HG03108 (cell line): ENCODE measurements at regions not wholly inside any gene's neighbourhood (a gene's known extent, or its start where the extent isn't known, plus 50 kb on each side); places are given as distances from the start of the nearest gene placed in this dataset.

Source experiments
- ATAC-seq: cut with Tn5 transposase; IDR thresholded peaks from one replicate; pipeline ENCODE4 v1.9.1; 2021; ENCODE audit warnings: moderate library complexity; ENCODE audit not compliant: unreplicated experiment

DNA sequence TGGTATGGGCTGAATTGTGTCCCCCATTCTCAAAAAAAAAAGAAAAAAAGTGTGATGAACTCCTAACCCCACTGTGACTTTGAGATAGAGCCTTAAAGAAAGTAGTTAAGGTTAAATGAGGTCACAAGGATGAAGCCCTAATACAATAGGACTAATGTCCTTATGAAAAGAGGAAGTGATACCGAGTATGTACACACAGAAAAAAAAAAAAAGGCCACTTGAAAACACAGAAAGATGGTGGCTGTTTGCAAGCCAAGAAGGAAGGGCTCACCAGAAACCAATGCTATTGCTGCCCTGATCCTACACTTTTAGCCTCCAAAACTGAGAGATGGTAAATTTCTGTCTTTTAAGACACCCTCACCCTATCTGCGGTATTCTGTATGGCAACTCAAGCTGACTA lies 955.6 kb downstream of the PCDH17 start:
- ATAC-seq: peak; percentile 95

DNA sequence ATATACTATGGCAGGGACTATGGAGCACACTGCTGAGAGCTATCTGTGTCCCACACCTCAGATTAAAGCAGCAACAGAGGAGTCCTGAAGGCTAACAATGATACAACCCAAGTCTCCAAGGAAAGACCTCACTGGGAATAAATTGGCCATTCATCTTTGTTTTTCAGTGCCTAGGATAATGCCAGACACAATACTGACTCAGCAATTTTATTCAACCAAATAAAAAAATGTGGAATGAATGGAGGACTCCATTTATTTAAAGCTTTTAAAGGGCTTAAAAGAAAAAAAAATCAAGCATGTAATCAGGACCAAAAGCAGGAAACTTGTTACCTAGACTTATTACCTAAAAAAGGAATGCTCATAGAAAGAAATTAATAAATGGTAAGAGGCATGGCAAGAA lies 960.5 kb downstream of the PCDH17 start:
- ATAC-seq: no peak

GRCh38 chr13:58592786-58593185 lies 961.2 kb downstream of the PCDH17 start:
- ATAC-seq: no peak

- no peak for ATAC-seq
Observed at GRCh38 chr13:58594747-58595600, 963.4 kb downstream of the PCDH17 start.

DNA sequence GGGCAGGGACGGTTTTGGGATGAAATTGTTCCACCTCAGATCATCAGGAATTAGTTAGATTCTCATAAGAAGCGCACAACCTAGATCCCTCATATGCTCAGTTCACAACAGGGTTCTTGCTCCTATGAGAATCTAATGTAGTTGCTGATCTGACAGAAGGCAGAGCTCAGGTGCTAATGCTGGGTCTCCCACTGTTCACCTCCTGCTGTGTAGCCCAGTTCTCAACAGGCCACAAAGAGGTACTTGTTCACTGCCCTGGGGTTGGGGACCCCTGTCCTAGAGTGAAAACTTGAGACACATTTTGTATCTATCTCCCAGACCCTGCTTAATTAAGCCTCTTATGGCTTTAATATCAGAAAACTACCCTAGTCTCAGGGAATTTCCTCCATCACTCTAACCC lies 966.0 kb downstream of the PCDH17 start:
- no peak for ATAC-seq

DNA sequence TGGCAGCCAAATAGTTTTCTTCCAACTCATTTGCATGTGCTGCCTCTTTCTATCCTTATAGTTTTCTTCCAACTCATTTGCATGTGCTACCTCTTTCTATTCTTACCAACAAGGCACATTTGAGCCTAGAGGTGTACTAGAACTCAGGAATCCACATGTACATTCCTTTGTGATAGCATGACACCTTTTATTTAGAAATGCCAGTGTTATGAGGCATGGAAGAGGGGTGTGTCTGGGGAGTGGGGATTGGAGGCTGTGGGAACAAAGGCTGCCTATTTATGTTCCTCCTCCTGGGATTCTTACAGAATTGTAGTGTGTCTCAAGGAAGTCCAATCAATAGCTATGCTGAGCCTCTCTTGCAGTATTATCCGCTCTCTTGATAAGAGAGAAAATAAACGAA lies 966.7 kb downstream of the PCDH17 start:
- no peak for ATAC-seq

GRCh38 chr13:58611117-58611516 lies 979.6 kb downstream of the PCDH17 start:
- no peak for ATAC-seq

- ATAC-seq: no peak
Observed at GRCh38 chr13:58617880-58618665, 986.5 kb downstream of the PCDH17 start.

DNA sequence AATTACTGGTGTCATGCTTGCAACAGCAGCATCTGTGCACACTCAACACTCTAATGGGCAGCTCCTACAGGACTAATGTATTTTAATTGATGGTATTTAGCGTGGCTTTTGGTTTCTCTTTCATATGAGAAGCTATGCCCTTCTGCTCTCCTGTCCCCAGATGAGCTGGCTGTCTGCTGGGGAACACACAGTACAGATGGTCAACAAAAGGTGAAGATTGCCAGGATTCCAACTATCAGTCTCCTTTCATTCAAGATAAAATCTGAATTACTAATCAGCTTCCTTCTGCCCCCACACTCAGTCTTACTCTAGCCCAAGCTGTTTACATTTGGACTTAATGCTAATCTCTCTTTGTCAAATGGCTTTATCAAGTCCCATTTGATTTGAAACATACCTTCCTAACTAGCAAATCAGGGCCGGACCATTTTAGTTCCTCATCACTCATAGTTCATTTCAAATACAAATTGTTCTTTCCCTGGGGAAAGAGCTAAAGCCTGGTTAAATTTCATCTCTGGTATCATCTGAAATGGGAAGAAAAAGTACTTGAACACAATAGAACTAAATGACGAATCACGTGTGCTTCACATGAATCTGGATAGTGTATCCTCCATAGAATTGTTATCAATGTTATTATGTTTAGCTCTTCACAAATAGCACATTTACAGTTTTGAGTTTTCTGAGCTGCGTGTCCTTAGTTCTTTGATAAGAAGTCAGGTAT lies 988.0 kb downstream of the PCDH17 start:
- ATAC-seq: no peak

DNA sequence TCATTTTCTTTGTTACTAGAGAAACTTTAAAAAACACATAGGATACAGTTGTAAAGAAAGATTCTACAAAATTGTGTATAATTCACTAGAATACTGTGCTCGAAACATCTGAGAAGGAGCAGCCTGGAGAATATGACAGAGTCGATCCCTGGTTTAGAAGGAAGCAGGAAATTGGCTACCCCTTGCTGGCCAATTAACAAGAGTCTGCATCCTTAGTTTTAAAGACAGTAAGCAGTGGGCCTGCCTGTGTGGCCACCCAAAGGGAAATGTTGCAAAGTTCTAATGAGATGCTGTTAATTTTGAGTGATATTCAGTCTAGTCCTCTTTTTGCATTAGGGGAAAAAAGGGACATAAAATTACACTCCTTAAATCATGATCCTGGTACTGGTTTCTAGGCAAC lies 988.6 kb downstream of the PCDH17 start:
- no peak for ATAC-seq

- no peak for ATAC-seq
Observed at GRCh38 chr13:58625703-58626389, 994.3 kb downstream of the PCDH17 start.

DNA sequence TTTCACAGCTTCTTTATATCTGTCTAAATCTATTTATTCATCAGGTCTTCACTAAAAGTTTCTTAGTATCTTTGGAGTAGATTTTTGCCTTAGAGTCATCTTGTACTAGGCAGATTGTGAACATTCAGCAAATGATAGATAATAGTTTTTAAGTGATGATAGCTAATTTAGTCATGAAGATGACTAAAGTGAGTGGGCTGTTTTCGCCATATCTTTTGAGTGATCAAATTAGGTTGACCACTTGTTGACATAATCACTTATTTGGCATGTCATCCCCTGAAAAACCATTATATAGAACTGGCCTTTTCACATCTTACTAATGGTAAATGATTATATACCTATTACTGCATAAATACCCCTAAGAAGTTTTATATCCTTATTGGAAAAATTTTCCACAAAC lies 999.2 kb downstream of the PCDH17 start:
- ATAC-seq: no peak

DNA sequence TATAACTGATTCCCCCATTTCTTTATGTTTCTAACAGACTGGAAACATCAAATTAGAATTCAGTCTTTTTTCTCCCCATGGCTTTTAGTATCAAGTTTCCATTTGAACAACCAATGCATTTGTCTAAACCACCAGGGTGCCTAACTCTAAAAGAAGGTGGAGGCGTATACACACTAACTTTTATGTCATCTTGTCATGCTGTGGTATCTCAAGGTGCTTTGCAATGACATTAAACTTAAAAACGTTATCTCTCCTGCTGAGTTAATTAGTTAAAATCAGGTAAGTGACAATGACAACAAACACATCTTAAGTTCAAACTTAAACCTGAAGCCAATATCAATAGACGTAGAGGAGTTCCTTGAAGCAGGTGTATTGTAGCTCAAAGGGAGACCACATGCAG lies 1001.7 kb downstream of the PCDH17 start:
- ATAC-seq: no peak

DNA sequence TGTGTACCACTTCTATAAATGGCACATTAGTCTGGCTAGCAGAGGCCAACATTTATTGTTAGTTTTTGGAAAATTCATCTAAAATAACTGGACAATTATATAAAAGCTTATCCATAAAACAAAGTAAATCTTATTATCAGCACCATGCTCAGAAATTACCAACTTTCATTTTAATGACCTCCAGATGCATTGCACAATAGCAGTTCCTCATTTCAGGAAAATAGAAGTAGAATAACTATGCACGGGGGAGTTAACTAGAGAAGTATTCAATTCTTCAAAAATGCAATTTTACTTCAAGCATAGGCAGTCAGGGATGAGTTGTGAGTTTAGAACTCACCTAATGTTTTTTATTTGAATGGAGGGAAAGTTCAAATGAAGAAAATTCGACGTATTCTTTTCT lies 1023.5 kb downstream of the PCDH17 start:
- ATAC-seq: no peak

DNA sequence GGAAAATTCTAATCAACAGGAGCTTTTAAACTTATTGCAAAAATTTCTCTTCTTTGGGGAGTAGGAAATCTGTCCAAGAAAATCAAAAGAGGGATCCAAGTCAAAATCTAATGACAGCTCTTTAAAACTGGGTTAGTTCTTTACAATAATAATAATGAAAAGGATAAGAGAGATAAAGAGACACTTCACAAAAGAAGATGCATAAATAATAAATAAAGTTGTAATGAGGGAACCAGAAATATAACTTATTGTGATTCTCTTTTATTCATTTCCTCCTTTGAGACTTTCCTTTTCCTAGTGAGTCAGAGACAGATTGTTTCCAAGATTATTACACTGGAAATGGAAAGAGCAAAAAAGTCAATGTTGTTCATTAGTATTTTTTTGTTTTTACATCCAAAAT lies 1029.3 kb downstream of the PCDH17 start:
- no peak for ATAC-seq

DNA sequence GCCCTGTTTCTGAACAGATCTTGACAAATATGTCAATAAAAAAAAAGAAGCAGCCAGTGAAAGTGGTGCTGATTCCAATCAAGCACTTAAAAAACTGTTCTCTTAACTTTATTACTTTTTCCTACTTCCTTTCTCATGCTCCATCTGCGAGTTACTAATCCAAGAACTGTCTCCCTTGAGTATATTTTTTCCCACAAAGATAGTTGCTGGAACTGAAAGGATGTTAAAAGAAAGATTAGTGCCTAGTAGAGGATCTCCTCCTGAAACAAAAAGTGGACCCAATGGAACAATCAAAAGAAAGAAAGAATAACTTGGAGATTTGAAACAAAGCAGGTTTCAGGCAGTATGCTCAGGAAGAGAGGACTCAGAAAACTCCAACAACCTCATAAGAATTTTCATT lies 1034.8 kb downstream of the PCDH17 start:
- no peak for ATAC-seq

DNA sequence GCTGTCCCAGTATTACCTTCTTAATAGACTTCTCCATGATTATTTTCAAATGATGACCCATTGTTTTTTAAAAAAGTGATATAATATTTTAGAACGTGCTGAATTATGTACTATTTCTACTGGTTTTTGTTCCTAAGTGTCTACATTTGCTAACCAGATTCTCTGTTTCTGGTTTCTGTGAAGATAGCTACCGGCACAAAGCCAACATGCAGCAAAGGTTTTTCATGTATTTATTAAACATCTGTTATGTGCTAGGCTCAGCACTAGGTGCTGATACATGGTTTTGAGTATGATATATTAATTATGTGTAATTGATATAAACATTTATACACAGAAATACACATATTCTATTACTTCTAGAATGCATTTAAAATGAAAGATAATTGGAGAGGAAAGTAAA lies 1035.6 kb downstream of the PCDH17 start:
- ATAC-seq: no peak

- no peak for ATAC-seq
Observed at GRCh38 chr13:58680115-58680514, 1048.6 kb downstream of the PCDH17 start.

DNA sequence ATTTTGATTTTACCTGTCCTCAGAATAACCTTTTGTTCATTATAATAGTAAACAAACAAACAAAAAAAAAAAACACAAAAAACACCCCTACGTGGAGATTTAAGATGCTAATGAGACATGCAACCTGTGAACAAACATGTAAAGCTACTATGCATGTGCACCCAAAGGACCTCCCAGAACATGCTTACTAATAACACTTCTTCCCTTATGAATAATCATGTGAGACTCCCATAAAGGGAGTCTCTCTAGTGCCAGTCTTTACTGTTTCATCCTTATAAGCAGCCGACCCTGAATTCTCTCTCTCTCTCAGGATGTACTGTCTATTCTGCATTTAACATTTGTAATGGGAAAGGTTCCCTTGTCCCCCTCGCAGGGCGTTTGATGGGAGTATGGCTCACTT lies 1051.1 kb downstream of the PCDH17 start:
- ATAC-seq: no peak

- ATAC-seq: no peak
Observed at GRCh38 chr13:58687148-58687547, 1055.6 kb downstream of the PCDH17 start.

- ATAC-seq: no peak
Observed at GRCh38 chr13:58698531-58698930, 1067.0 kb downstream of the PCDH17 start.
